Fibroblast of the aortic adventitia (primary cell): ENCODE measurements at regions not wholly inside any gene's neighbourhood (a gene's known extent, or its start where the extent isn't known, plus 50 kb on each side); places are given as distances from the start of the nearest gene placed in this dataset.

Source experiments
- DNase-seq: peaks from one replicate; pipeline ENCODE4 v3.0.0-alpha.2; 2010; ENCODE audit warnings: low read depth
- H3K4me3 ChIP-seq: 2 replicates; pipeline ENCODE4 v1.5.1; 2011; ENCODE audit warnings: low read depth, mild to moderate bottlenecking, control low read depth, low read length, moderate library complexity
- CTCF ChIP-seq: IDR thresholded peaks from 2 replicates; pipeline ENCODE4 v1.5.1; 2011; ENCODE audit warnings: mild to moderate bottlenecking, low read length, control low read depth, inconsistent platforms; ENCODE audit not compliant: insufficient read depth

DNA sequence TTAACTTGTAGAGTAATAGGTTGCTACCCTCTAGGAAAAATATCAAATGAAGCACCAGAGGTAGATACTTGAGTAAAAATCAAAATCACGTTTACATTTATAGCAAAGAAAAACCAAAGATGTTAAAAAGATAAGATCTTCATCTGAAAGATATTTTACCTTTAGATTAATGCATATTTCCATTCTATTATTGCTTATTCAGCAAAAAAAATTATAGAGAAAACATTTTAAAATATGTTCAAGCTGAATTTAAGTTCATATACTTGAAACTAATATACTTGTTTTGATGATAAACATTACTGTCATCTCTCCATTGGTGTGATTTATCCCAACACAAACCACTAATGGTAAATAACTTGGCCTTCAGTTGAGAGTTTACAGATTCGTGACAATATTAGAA, 422.3 kb downstream of the CAAP1 start:
- no peak for DNase-seq
- no peak overlapping the region for H3K4me3 ChIP-seq
- TF ChIP-seq CTCF = no peak

- TF ChIP-seq CTCF = no peak
- H3K4me3 ChIP-seq = no peak overlapping the region
- no peak for DNase-seq
Measured at GRCh38 chr9:26463837-26464236, 428.8 kb downstream of the CAAP1 start.

DNA sequence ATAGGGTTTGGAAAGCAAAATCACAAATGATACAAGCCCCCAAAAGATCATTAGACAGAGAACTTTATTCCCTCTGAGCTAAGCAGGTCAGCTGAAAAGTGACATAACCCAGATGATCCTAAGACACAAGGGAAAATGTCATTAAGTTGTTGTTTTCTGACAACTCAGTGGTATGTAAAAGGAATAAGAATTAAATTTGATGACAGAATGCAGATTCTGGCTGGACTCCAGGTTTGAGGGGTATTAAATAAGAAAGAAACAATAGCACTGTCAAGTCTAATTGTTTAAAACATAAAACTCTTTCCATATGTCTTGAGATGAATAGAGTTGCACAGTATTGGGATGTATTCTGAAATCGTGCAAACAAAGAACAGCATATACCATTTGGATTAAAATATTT, 429.9 kb downstream of the CAAP1 start:
- no peak overlapping the region for H3K4me3 ChIP-seq
- no peak for TF ChIP-seq CTCF
- DNase-seq = no peak

- no peak for DNase-seq
- no peak for TF ChIP-seq CTCF
- no peak overlapping the region for H3K4me3 ChIP-seq
Measured at GRCh38 chr9:26462213-26462612, 430.4 kb downstream of the CAAP1 start.

GRCh38 chr9:26460624-26461023, 432.0 kb downstream of the CAAP1 start:
- no peak for DNase-seq
- no peak for TF ChIP-seq CTCF
- no peak overlapping the region for H3K4me3 ChIP-seq

GRCh38 chr9:26459959-26460358, 432.6 kb downstream of the CAAP1 start:
- no peak for TF ChIP-seq CTCF
- no peak for DNase-seq
- no peak overlapping the region for H3K4me3 ChIP-seq

- DNase-seq = no peak
- H3K4me3 ChIP-seq = no peak overlapping the region
- TF ChIP-seq CTCF = no peak
Measured at GRCh38 chr9:26458054-26458453, 434.5 kb downstream of the CAAP1 start.
